ENCODE measurements at regions not wholly inside any gene's neighbourhood (a gene's known extent, or its start where the extent isn't known, plus 50 kb on each side); places are given as distances from the start of the nearest gene placed in this dataset.

DNA sequence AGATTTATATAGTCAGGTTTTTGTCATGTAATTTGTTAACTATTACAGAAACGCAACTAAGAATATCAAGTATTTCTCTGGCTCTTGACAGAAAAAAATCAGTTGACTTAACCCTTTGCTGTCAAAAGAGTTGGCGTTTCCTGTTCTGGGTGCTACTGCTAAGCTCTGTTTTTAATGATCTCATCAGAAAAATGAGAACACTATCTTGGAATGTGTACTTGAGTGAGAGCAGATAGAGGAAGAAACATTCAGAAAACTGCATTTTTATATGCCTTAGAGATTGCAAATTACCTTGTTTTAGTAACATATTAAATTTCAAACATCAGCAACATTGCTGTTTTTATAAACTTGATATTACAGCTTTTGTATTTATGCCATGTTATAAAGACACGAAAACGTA, 297.9 kb downstream of the RDH14 start:
- Histone ChIP-seq H3K27ac (ENCODE audit: low read depth, low read length) (no peak overlapping the region), H3K27me3 (ENCODE audit: control insufficient read depth in 3 of 3, insufficient read depth in 3 of 3, low read length in 3 of 3) (no peaks in the 10 kb centered on the region), H3K36me3 (ENCODE audit: control insufficient read depth in 3 of 3, insufficient read depth in 3 of 3, low read length in 3 of 3) (no peaks in the 10 kb centered on the region), H3K9me3 (ENCODE audit: control insufficient read depth in 3 of 3, low read length in 3 of 3) (no peaks in the 10 kb centered on the region), H3K9ac (ENCODE audit: low read depth in 1 of 3, low read length in 3 of 3) (no peak overlapping the region), H3K4me1 (ENCODE audit: control insufficient read depth in 3 of 3, insufficient read depth in 3 of 3, low read length in 3 of 3) (no peaks in the 10 kb centered on the region), H3K4me3 (ENCODE audit: low read length in 3 of 3) (no peak overlapping the region)

DNA sequence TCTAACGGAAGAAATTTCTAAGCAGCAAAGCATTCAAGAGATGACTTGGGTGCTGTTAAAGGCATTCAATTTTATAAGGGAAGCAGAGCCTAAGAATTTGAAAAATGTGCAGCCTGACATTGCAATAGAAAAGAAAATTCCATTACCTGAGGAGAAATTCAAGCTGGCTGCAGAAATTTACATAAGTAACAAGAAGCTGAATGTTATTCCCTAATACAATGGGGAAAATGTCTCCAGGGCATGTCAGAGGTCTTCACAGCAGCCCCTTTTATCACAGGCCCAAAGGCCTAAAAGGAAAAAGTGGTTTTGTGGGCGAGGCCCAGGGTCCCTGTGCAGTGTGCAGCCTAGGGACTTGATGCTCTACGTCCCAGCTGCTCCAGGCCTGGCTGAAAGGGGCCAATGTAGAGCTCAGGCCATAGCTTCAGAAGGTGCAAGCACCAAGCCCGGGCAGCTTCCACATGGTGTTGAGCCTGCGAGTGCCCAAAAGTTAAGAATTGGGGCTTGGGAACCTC, 306.7 kb downstream of the RDH14 start:
- H3K36me3 ChIP-seq (ENCODE audit: control insufficient read depth in 3 of 3, insufficient read depth in 3 of 3, low read length in 3 of 3) = no peaks in the 10 kb centered on the region
- H3K4me1 ChIP-seq (ENCODE audit: control insufficient read depth in 3 of 3, insufficient read depth in 3 of 3, low read length in 3 of 3) = no peaks in the 10 kb centered on the region
- H3K9me3 ChIP-seq (ENCODE audit: control insufficient read depth in 3 of 3, low read length in 3 of 3) = no peaks in the 10 kb centered on the region
- no peak overlapping the region for H3K27ac ChIP-seq (ENCODE audit: low read depth, low read length)
- no peak overlapping the region for H3K4me3 ChIP-seq (ENCODE audit: low read length in 3 of 3)
- H3K27me3 ChIP-seq (ENCODE audit: control insufficient read depth in 3 of 3, insufficient read depth in 3 of 3, low read length in 3 of 3) = no peaks in the 10 kb centered on the region
- no peak overlapping the region for H3K9ac ChIP-seq (ENCODE audit: low read depth in 1 of 3, low read length in 3 of 3)

DNA sequence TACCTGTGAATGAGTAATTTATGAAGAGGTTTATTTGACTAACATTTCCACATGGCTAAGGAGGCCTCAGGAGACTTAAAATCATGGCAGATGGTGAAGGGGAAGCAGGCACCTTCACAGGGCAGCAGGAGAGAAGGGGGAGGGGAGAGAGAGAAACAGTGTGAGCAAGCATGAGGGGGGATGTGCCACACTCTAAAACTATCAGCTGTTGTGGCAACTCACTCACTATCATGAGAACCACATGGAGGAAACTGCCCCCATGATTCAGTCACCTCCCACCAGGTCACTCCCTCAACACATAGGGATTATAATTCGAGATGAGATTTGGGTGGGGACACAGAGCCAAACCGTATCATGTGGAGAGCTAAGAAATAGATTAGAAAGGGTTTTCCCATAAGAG, 309.0 kb downstream of the RDH14 start:
- no peaks in the 10 kb centered on the region for H3K36me3 ChIP-seq (ENCODE audit: control insufficient read depth in 3 of 3, insufficient read depth in 3 of 3, low read length in 3 of 3)
- H3K27ac ChIP-seq (ENCODE audit: low read depth, low read length) = no peak overlapping the region
- no peak overlapping the region for H3K4me3 ChIP-seq (ENCODE audit: low read length in 3 of 3)
- H3K9me3 ChIP-seq (ENCODE audit: control insufficient read depth in 3 of 3, low read length in 3 of 3) = no peaks in the 10 kb centered on the region
- no peaks in the 10 kb centered on the region for H3K4me1 ChIP-seq (ENCODE audit: control insufficient read depth in 3 of 3, insufficient read depth in 3 of 3, low read length in 3 of 3)
- H3K9ac ChIP-seq (ENCODE audit: low read depth in 1 of 3, low read length in 3 of 3) = no peak overlapping the region
- H3K27me3 ChIP-seq (ENCODE audit: control insufficient read depth in 3 of 3, insufficient read depth in 3 of 3, low read length in 3 of 3) = no peaks in the 10 kb centered on the region

DNA sequence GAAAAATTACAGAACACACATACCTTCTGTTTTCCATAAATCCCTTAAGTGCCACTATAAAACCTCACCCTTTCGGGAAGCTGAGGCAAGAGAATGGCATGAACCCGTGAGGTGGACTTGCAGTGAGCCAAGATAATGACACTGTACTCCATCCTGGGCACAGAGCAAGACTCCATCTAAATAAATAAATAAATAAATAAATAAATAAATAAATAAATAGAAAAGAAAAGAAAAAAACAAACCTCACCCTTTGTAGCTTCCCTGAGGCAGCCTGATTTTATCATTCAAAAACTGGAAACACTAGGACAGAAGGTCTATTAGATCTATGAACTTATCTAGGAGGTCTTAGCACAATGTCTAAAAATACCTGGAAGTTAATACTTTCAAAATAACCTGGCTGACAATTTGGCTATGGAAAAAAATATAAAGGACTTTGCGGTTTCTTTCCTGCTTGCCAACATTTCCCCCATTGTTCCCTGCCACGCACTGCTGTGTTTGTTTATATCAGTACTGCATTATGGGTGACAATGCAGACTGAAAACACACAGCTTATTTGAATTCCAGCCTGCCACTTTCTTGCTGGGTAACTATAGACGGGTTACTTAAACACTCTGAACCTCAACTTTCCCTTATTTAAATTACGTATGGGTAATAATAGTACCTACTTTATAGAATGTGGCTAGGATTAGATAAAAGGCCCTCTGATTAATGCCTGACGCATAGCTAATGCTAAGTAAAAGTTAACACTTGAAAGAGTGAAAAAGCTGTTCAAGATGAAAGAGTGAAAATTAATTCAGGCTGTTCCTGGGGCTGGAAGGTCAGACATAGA, 313.0 kb downstream of the RDH14 start:
- Histone ChIP-seq H3K36me3 (ENCODE audit: control insufficient read depth in 3 of 3, insufficient read depth in 3 of 3, low read length in 3 of 3) (no peaks in the 10 kb centered on the region), H3K4me3 (ENCODE audit: low read length in 3 of 3) (no peak overlapping the region), H3K9ac (ENCODE audit: low read depth in 1 of 3, low read length in 3 of 3) (no peak overlapping the region), H3K27me3 (ENCODE audit: control insufficient read depth in 3 of 3, insufficient read depth in 3 of 3, low read length in 3 of 3) (no peaks in the 10 kb centered on the region), H3K9me3 (ENCODE audit: control insufficient read depth in 3 of 3, low read length in 3 of 3) (no peaks in the 10 kb centered on the region), H3K4me1 (ENCODE audit: control insufficient read depth in 3 of 3, insufficient read depth in 3 of 3, low read length in 3 of 3) (no peaks in the 10 kb centered on the region), H3K27ac (ENCODE audit: low read depth, low read length) (no peak overlapping the region)

DNA sequence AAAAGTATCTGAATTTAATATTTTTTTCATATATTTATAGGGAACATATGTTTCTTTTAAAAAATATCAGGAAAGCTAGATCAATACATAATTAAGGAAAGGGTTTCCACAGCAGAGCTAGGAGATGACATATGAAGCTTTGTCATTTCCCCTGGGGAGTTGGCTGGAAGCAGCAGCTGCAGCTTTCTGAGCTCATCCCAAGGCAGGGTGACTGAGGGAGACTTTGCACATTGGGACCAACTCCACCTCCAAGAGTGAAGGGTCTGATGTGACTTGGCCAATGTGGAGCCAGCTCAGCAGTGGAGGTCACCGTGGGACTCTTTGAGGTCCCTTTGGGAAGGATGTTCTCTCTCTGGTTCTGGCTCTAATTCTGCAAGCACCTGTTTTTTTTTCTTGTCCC, 315.1 kb downstream of the RDH14 start:
- Histone ChIP-seq H3K27me3 (ENCODE audit: control insufficient read depth in 3 of 3, insufficient read depth in 3 of 3, low read length in 3 of 3) (no peaks in the 10 kb centered on the region), H3K9me3 (ENCODE audit: control insufficient read depth in 3 of 3, low read length in 3 of 3) (no peaks in the 10 kb centered on the region)

DNA sequence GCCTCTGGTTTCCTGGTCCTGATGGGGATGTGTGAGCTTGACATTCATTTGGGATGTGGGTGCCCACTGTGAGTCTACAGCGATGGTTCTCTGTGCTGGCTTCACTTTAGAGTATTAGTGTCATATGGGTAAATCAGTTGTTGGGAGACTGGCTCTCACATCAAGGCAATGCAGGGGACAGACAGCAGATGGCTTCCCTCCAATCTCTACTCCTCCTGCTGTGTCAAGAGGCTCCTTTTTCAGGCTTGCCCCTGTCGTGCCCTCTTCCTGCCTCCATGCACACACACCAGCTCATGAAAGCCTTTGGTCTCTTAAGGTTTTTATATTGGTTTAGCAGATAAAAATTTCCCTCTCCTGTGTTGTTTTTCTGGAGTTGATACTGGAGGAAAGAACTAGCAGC, 315.6 kb downstream of the RDH14 start:
- H3K27ac ChIP-seq (ENCODE audit: low read depth, low read length) = no peak overlapping the region
- no peaks in the 10 kb centered on the region for H3K27me3 ChIP-seq (ENCODE audit: control insufficient read depth in 3 of 3, insufficient read depth in 3 of 3, low read length in 3 of 3)
- H3K4me3 ChIP-seq (ENCODE audit: low read length in 3 of 3) = no peak overlapping the region
- no peaks in the 10 kb centered on the region for H3K4me1 ChIP-seq (ENCODE audit: control insufficient read depth in 3 of 3, insufficient read depth in 3 of 3, low read length in 3 of 3)
- no peaks in the 10 kb centered on the region for H3K36me3 ChIP-seq (ENCODE audit: control insufficient read depth in 3 of 3, insufficient read depth in 3 of 3, low read length in 3 of 3)
- H3K9me3 ChIP-seq (ENCODE audit: control insufficient read depth in 3 of 3, low read length in 3 of 3) = no peaks in the 10 kb centered on the region
- no peak overlapping the region for H3K9ac ChIP-seq (ENCODE audit: low read depth in 1 of 3, low read length in 3 of 3)

More for the DNA sequence above, 315.1 kb downstream of the RDH14 start:
- Histone ChIP-seq H3K27ac (ENCODE audit: low read depth, low read length) (no peak overlapping the region), H3K36me3 (ENCODE audit: control insufficient read depth in 3 of 3, insufficient read depth in 3 of 3, low read length in 3 of 3) (no peaks in the 10 kb centered on the region), H3K4me1 (ENCODE audit: control insufficient read depth in 3 of 3, insufficient read depth in 3 of 3, low read length in 3 of 3) (no peaks in the 10 kb centered on the region), H3K4me3 (ENCODE audit: low read length in 3 of 3) (no peak overlapping the region), H3K9ac (ENCODE audit: low read depth in 1 of 3, low read length in 3 of 3) (no peak overlapping the region)

DNA sequence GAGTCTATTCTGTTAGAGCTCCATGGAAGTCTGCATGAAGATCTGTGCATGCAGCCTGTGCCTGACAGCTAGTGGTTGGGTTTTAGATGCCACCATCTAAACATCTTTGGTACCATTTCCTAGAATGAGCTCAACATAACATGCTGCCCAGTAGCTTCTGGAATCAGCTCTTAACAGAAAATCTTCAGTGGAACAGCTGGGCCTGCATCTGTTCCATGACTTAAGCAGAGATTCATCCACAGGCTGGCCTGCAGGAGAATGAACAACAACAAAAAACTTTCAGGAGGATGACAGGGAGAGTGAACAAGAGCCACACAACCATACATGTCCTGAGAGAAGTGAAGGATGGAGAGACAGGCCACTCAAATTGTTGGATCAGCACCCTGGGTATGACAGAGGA, 316.6 kb downstream of the RDH14 start:
- Histone ChIP-seq H3K4me1 (ENCODE audit: control insufficient read depth in 3 of 3, insufficient read depth in 3 of 3, low read length in 3 of 3) (no peaks in the 10 kb centered on the region), H3K9ac (ENCODE audit: low read depth in 1 of 3, low read length in 3 of 3) (no peak overlapping the region), H3K27ac (ENCODE audit: low read depth, low read length) (no peak overlapping the region), H3K9me3 (ENCODE audit: control insufficient read depth in 3 of 3, low read length in 3 of 3) (no peaks in the 10 kb centered on the region), H3K4me3 (ENCODE audit: low read length in 3 of 3) (no peak overlapping the region), H3K27me3 (ENCODE audit: control insufficient read depth in 3 of 3, insufficient read depth in 3 of 3, low read length in 3 of 3) (no peaks in the 10 kb centered on the region), H3K36me3 (ENCODE audit: control insufficient read depth in 3 of 3, insufficient read depth in 3 of 3, low read length in 3 of 3) (no peaks in the 10 kb centered on the region)

DNA sequence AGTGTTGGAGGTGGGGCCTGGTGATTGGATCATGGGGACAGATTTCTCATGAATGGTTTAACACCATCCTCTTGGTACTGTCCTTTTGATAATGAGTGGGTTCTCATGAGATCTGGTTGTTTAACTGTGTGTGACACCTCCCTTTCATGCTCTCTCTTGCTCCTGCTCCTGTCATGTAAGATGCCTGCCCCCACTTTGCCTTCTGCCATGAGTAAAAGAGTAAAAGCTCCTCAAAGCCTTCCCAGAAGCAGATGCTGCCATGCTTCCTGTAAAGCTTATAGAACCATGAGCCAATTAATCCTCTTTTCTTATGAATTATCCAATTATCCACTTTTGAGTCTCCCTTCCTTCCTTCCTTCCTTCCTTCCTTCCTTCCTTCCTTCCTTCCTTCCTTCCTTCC, 317.7 kb downstream of the RDH14 start:
- H3K36me3 ChIP-seq (ENCODE audit: control insufficient read depth in 3 of 3, insufficient read depth in 3 of 3, low read length in 3 of 3) = no peaks in the 10 kb centered on the region
- H3K9me3 ChIP-seq (ENCODE audit: control insufficient read depth in 3 of 3, low read length in 3 of 3) = no peaks in the 10 kb centered on the region
- no peak overlapping the region for H3K9ac ChIP-seq (ENCODE audit: low read depth in 1 of 3, low read length in 3 of 3)
- no peak overlapping the region for H3K4me3 ChIP-seq (ENCODE audit: low read length in 3 of 3)
- no peaks in the 10 kb centered on the region for H3K4me1 ChIP-seq (ENCODE audit: control insufficient read depth in 3 of 3, insufficient read depth in 3 of 3, low read length in 3 of 3)
- no peaks in the 10 kb centered on the region for H3K27me3 ChIP-seq (ENCODE audit: control insufficient read depth in 3 of 3, insufficient read depth in 3 of 3, low read length in 3 of 3)
- no peak overlapping the region for H3K27ac ChIP-seq (ENCODE audit: low read depth, low read length)

DNA sequence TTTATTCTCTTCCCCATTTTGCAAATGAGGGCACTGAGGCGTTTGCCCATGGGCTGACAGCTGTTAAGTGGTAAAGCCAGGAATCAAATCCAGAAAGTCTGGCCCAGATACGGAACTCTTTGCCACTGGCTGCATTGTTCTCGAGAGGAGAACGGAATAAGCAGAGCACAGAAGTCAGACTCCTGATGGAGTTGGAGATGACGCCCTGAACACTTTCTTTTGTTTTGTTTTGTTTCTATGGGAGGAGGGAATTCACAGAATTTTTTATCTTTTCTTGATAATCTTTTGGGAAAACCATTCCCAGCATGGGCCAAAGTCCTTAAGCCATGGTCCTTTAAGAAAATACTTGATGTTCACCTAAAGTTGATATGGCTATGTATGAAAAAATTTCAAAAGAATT, 322.2 kb downstream of the RDH14 start:
- Histone ChIP-seq H3K4me3 (ENCODE audit: low read length in 3 of 3) (no peak overlapping the region), H3K4me1 (ENCODE audit: control insufficient read depth in 3 of 3, insufficient read depth in 3 of 3, low read length in 3 of 3) (no peaks in the 10 kb centered on the region)

DNA sequence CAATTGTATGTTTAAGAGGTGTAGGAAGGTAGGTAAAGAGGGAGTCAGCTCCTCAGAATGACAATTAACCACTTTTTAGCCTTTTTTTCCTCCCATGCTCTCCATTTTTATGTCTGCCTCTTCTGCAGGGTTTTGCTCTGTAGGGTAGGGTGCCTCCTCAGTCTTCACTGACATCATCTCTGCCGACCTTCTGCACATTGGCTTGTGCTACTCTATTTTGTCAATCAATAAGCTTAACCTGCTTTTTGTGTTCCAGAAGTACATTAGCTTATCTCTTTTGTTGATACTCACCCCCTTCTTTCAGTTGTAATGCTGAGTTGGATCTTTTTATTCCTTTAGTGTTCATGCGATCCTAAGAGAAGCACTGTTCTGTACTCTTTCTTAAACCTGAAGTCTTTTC, 323.2 kb downstream of the RDH14 start:
- no peaks in the 10 kb centered on the region for H3K9me3 ChIP-seq (ENCODE audit: control insufficient read depth in 3 of 3, low read length in 3 of 3)
- no peaks in the 10 kb centered on the region for H3K27me3 ChIP-seq (ENCODE audit: control insufficient read depth in 3 of 3, insufficient read depth in 3 of 3, low read length in 3 of 3)
- no peak overlapping the region for H3K9ac ChIP-seq (ENCODE audit: low read depth in 1 of 3, low read length in 3 of 3)
- no peak overlapping the region for H3K27ac ChIP-seq (ENCODE audit: low read depth, low read length)
- no peaks in the 10 kb centered on the region for H3K36me3 ChIP-seq (ENCODE audit: control insufficient read depth in 3 of 3, insufficient read depth in 3 of 3, low read length in 3 of 3)
- no peaks in the 10 kb centered on the region for H3K4me1 ChIP-seq (ENCODE audit: control insufficient read depth in 3 of 3, insufficient read depth in 3 of 3, low read length in 3 of 3)
- H3K4me3 ChIP-seq (ENCODE audit: low read length in 3 of 3) = no peak overlapping the region

More for the DNA sequence above, 322.2 kb downstream of the RDH14 start:
- H3K36me3 ChIP-seq (ENCODE audit: control insufficient read depth in 3 of 3, insufficient read depth in 3 of 3, low read length in 3 of 3) = no peaks in the 10 kb centered on the region
- H3K27me3 ChIP-seq (ENCODE audit: control insufficient read depth in 3 of 3, insufficient read depth in 3 of 3, low read length in 3 of 3) = no peaks in the 10 kb centered on the region
- no peaks in the 10 kb centered on the region for H3K9me3 ChIP-seq (ENCODE audit: control insufficient read depth in 3 of 3, low read length in 3 of 3)
- no peak overlapping the region for H3K9ac ChIP-seq (ENCODE audit: low read depth in 1 of 3, low read length in 3 of 3)
- H3K27ac ChIP-seq (ENCODE audit: low read depth, low read length) = no peak overlapping the region

All from skeletal muscle tissue (tissue), 3 donors.